HG03095 (cell line): ENCODE measurements at regions not wholly inside any gene's neighbourhood (a gene's known extent, or its start where the extent isn't known, plus 50 kb on each side); places are given as distances from the start of the nearest gene placed in this dataset.

ENCODE experiments used
- ATAC-seq: cut with Tn5 transposase; IDR thresholded peaks from one replicate; pipeline ENCODE4 v1.9.1; 2021; ENCODE audit warnings: moderate library complexity; ENCODE audit not compliant: unreplicated experiment

DNA sequence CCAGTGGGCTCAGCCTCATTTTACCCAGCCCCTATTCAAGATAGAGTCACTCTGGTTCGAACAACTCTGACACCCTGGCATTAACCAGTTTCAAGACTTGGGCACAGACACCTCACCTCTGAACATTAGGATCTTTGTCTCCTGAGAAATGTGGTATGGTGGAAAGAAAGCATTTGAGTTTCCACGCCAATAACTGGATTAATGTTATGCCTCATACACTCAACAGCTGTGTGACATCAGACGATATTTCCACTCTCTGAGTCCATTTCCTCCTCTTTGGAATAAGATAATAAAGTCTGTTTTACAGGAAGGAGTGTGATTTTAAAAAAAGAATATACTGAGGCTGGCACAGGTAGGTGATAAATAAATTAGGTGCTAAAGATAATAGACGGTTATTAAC is 121.3 kb upstream of the CHL1 start:
- ATAC-seq = no peak

DNA sequence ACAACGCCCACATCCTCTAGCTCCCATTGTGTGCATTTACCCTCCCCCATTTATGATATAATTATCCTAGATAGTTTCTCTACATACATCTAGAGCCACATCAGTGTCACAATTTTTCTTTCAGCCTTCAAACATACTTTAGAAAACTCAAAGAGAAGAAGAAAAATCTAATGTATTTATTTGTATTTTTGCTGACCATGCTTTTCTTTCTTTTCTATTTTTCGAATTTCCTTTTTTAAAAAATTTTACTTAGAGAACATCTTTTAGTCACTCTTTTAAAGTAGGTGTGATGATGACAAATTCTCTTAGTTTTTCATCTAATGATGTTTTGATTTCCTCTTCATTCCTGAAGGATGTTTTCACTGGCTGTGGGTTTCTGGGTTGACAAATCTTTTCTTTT is 117.0 kb upstream of the CHL1 start:
- no peak for ATAC-seq

DNA sequence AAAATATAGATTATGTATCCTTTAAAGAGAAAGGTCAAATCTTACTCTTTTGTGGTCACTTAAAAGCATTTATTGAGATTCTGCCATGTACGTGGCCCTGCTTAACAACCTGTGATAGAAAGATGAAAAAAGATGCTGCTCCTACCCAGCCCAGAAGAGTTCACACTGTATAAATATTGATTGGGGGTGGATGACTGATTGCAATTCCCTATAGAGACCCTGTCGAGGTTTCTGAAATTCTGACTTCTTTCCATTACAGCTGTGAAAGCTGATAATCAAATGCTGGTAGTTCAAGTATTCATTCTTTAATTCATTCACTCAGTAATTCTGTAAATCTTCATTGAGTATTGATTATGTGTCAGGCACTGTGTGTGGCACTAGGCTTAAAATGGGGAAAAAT is 114.1 kb upstream of the CHL1 start:
- ATAC-seq = no peak

DNA sequence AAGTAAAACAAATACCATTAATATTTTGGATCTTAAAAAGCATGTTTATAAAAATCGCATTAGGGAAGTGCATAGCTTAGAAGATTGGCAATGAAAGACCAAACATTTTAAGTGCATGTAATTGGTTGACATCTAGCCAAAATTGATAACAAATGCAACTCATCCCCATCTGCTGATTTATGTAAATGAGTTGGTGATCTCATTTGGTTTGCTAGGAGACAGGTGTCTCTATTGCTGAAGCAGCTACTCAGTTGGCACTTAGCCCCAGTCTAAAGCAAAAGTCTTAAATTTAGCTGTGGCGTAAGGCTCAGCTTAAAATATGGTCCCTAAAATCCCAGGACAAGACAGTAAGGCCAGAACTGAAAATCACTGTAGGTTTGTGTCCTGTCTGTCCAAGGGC is 113.5 kb upstream of the CHL1 start:
- ATAC-seq = no peak

DNA sequence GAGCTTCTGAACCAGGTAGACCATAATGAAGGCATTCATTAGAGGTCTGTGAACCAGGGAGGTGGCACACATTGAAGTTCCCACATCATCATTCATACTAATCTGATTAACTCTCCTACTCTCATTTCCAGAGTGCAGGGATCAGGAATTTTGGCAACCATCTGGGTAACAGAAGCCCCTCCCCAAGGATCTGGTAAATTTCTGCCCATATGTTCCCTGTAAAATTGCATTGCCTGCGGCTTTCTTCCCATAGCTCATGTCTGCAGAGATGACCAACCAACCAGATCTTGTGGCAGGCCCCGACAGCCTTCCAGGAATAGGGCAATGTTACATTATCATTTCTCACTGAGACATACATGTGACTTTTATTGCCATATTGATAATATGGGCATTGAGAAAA is 111.4 kb upstream of the CHL1 start:
- no peak for ATAC-seq

DNA sequence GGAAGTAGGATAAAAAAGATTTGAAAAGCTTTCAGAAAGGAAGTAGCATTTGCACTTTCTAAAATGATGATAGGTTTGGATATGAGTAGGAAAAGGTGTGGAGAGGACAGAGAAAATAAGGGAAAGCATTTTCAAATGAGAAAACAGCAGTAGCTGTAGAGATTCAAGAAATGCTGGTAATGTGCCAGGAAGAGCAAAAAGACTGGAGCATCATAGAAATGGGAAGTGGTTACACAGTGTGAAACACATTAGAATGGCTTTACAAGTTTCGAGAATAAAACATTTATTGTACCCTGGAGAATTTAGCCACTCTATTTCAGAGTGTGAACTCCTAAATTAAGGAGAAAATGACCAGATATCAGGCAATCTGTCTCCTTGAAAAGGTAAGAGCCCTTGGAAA is 108.3 kb upstream of the CHL1 start:
- no peak for ATAC-seq

DNA sequence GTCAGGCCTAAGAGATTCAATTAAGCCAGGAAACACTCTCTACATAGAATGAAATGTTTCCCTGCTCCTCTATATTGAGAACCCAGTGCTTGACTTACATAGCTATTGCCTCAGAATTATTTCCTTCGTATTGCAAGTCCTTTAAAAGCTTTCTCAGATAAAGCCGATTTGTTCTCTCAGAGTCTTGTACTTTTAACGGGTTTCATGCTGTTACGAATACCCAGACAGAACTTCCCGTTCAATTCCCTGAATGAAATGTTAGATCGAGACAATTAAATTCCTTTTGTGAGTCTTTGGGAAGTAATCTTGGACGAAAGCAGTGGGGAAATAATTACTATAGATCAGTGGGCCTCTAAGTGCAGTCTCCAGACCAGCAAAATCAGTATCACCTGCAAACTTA is 102.8 kb upstream of the CHL1 start:
- no peak for ATAC-seq

DNA sequence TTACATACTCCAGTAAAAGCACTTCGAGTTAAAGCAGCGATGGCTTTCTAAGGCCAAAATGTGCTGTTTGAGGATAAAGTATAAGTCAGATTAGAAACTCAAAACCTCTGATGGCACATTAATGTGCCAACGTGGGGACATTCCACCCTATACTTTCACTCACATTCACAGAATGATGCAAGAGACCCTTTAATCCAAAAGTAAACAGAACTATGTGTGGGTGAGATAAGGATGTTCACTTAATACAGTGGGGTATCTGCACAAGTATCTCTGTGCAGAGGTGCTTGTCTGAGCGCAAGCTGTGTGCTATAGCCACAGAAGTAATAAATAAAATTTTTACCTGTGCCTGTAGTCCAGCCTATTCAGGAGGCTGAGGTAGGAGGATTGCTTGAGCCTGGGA is 100.3 kb upstream of the CHL1 start:
- ATAC-seq = no peak

DNA sequence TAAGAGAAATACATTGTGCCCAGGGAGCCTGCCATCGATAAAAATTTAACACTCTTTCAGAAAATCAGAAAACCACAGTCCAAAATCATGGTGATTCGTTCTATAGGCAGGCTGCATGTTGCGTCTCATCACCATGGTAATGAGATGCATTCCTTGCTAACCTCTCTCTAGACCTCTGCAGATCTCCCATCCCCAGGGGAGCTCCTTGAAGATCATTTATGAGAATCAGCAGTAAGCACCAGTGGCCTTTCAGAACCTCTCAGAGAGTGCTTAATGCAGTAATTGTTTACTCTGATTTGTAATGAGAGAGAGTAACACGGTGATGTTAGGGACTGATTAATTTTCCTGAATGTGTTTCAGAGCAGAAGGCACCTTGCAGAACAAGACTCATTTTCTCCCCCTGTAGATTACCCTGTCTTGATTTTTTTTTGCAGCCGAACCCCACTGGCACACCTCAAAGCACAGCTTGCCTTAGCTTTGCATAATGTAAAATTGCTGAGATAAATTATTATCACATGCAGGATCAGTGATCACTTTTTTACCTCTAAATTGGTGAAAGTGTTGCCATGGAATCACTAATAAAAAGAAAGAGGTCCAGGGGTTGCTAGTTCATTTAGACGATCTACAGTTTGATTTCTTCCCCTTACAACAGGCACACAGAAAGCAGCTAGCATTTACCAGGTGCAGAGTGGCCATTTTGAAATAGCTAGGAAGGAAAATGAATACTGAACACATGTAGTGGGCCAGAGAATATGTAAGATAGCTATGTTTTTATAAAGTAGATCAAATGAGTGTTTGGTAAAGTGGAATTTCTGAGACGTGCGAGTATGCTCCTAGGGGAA is 98.9 kb upstream of the CHL1 start:
- no peak for ATAC-seq

DNA sequence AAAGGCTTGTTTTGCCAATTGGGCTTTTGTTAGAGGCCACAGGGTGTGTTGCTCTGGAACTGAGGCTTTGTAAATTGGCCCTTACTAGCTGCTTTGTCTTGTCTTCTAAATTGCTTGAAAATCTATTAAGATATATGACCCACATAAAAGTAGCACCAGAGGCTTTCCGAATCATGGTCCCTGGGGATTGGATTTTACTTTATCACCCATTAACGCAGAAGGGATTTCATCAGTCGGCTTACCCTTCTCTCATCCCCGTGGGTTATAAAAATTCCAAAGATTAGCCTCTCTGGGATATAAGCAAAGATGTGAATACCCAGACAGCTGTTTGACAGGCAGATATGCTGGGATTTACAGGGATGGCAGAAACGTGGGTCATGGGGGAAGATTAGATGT is 98.3 kb upstream of the CHL1 start:
- ATAC-seq = no peak

DNA sequence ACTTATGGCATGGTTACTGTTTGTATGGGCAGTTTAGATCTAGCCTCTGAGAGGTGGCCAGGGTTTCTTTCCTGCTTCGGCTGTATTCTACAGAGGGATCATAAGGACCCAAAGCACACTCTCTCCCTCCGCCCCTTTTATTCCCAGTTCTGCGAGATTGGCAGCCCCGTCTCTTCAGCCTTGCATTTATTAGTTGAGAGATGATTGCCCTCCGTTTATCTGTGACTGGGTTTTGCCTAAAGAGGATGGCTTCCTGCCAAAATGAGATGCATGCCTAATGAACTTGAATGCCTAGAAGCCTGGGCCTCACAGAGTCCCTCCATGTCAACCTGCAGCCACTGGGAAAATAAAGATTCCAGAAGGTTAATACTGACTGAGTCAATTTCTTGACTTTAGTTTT is 97.1 kb upstream of the CHL1 start:
- no peak for ATAC-seq

DNA sequence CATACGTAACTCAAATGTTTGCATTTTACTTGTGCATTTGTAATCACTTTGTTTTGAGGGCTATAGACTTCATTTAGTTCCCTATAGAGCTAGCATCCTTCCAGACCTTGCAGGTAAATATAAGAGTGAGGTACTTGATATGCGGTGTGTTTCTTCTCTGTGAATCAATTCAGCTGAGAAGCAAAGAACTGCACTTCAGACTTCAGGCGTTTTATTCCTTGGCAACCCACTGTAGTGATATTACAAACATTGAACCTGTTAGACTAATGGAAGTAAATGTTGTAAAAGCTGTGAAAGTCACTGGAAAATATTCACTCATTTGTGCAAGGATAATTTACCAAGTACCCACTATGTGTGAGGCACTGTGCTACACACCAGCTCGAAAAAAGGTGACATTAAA is 94.1 kb upstream of the CHL1 start:
- ATAC-seq = no peak

DNA sequence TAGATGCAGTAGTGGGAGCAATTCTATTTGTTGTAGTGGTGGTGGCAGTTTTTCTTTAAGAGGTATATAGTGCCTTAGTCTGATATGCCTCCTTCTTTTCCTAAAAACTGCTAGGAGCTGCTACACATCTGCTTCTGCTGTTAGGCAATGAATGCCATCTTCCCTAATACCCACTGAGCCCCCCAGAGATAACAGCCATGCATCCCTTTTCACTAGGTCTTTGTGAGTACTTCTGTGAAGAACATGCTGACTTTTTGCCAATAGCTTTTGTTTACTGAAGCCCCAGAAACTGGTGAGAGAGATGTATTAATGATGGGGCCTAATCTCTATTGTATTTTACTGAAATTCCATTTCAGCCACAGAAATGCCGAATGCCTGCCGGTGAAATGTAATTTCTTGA is 92.6 kb upstream of the CHL1 start:
- no peak for ATAC-seq

DNA sequence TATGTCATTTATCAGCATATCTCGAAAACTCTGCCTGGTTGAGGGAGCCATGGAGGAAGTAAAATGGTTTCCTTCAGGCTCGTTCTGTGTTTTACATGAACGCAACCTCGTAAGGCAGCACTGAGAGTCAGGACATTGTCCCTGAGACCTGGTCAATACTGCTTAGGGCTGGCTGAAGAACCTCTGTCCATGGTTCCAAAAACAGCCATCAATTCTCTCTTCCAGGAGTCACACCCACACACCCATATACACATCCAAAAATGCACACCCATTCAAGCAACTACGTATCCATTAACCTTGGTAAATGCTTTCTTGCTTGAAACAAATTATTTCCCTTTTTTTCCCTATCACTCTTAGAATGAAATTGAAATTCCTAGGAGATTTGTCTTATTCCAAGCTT is 91.0 kb upstream of the CHL1 start:
- no peak for ATAC-seq

DNA sequence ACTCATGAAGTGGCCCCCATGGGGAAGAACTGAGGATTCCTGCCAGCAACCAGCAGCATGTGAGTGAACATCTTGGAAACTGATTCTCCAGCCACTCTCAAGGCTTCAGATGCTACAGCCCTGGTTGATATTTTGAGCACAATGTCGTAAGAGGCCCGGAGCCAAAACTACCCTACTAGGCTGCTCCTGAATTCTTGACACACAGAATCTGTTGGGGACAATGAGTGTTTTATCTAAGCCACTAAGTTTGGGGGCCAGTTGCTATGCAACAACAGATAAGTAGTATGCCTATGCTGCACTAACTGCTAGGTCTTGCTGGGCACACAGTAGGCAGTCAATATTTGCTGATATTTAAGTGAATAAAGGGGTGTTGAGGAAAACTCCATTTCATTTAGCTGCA is 89.9 kb upstream of the CHL1 start:
- ATAC-seq = no peak

DNA sequence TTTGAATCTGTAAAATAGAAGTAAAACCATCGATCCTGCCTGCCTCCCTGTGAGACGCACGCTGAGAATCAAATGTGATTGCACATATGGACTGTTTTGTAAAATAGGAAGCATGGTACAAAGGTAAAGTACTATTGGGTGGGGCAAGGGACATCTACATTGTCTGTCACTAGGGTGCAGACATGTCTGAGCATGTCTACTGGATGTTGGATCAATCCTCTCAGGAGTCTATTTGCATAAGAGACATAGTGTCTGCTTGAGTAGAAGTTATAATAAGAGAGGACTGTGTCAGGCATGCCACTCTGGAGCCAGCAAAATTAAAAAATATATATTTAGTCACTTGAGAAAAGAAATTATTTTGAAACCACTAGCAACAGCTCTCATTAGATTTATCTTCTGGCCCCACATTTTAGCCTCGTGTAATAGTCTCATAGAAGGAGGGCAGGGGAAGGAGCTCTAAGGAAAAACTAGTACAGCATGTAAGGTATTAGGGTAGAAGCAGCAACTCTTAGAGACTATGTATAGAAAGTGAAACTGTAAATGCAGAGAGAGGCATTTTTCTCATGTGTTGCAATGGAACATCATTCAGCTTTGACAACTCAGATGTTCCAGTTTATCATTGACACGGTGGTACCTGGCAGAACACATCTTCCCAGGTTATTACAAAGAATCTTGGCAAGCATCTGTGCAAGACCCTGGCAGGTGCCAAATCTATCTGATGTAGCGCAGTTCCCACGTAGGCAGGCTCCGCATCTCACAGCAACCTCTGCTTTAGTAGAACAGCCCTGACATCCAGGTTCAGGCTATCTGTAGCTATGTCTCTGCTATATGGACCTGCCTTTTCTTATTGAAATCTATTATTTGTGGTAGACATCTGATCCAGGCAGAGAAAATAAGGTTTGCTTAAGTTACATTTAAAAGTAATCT is 85.2 kb upstream of the CHL1 start:
- peak; percentile 75 for ATAC-seq

DNA sequence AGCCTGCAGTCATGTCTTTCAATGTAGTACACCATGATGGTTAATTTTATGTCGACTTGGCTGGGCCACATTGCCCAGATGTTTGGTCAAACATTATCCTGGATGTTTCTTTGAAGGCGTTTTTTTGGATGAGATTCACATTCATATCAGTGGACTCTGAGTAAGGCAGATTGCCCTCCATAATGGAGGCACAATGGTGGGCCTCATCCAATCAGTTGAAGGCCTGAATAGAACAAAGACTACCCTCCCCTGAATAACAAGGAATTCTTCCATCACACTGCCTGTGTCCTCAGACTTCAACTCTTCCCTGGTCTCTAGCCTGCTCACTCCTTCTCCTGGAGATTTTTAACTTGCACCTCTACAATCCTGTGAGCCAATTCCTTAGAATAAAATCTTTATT is 83.8 kb upstream of the CHL1 start:
- no peak for ATAC-seq

DNA sequence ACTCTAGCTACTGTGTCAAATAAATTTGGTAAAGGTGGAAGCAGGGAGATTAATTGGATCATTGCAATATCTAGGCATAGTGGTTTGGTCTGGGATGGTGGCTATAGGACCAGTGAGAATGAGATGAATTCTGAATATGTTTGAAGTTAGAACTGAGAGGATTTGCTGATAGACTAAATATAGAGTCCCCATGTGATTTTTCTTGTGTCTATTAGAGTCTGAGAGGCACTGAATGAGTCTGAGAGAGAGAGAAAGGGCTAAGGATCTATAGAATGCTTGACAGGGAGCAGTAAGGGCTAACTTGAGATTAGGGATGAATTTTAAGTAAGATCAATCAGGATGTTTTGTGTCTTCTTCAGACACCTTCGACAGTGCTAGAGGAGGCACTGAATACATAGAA is 77.9 kb upstream of the CHL1 start:
- ATAC-seq = no peak

DNA sequence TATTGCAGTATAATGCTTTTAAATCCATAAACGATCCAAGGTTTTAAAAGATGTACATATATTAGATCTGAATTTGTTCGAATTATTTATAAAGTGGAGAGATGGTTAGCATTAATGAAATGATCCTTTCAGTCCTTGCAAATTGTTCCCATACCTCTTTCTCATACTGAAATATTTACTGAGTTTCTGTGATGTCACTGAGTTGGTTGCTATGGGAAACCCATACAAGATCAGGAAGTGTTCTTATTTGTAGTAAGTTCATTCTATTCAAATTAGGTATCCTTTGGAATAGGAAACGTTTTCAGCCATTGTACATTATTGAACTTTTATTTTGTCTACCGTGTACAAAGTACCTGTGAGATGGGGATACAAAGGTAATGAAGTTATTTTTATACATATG is 73.2 kb upstream of the CHL1 start:
- ATAC-seq = no peak

DNA sequence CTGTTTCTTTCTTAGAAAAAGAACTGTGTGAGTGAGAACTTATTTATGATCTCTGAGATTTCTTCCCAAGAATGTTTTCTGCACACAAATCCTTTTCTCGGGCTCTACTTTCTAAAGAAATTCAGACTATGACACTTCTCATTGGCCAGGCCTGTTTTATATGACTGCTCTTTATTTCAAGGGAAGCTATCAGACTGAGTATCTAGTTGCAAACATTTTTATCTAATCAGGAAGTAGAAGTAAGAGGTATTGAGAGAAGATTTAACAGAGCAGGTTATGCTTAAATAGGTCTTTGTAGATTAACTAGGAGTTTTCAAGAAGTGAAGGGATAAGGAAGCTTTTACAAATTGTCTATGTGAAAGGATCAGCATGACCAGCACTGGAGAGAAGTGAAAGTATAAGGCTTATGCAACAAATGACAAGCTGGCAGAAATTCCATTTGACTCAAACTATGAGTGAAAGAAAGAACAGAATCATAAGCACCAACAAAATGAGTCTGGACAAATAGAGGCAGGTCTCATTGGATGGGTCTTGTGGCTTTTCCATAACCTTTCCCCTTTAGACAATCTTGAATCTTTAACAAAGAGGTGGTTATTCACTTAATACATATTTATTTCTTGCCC is 71.9 kb upstream of the CHL1 start:
- ATAC-seq = no peak

DNA sequence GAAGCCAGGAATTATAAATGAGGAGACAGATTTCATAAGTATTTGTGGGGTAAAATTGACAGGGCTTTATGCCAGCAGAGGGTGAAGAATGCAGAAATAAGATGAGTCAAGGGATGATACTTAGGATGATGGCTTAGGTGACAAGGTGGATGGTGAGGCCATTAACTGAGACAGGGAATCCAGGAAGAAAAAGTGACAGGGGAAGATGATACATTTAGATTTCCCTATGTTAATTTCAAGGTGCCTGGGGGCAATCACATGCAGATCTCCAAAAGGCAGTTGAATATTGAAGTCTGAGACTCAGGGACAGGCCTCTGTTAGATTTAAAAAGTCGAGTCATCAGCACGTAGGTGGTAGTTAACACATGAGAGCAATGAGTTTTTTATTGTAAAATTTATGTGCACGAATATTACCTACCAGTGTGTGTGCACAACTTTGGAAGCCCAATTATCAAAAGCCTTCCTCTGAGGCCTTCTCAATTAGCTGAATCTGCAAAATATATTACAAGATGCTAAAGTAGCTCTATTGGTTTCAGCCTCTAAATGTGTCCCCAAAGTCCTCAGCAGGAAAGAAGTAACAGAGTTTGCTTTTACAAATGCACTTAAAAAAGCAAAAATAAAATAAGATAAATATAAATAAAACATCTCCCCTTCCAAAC is 67.9 kb upstream of the CHL1 start:
- ATAC-seq = no peak
